AG04450 (cell line): ENCODE measurements at regions not wholly inside any gene's neighbourhood (a gene's known extent, or its start where the extent isn't known, plus 50 kb on each side); places are given as distances from the start of the nearest gene placed in this dataset.

Source experiments
- CTCF ChIA-PET: fragments of 300-600, 350-600 bp; formaldehyde crosslinking; extraction: SDS; loops from one replicate; lab custom pipeline; 2022; ENCODE audit warnings: antibody characterized with exemption, inconsistent platforms; lab: Charles Lee
- POLR2A ChIA-PET: fragments of 350-600 bp; formaldehyde crosslinking; extraction: SDS; loops from one replicate; lab custom pipeline; 2021; ENCODE audit warnings: antibody characterized with exemption, inconsistent platforms; lab: Yijun Ruan, JAX
- DNase-seq: peaks from one replicate; pipeline ENCODE4 v3.0.0-alpha.2; 2011; ENCODE audit warnings: low read depth, low spot score
- H3K27ac ChIP-seq: one replicate; pipeline ENCODE4 v1.5.1; 2012; ENCODE audit warnings: low read depth, low read length, control low read depth
- H3K27me3 ChIP-seq: one replicate; pipeline ENCODE4 v1.6.0; 2012; ENCODE audit warnings: low read length; ENCODE audit not compliant: control insufficient read depth, insufficient read depth
- H3K4me3 ChIP-seq: 2 replicates; pipeline ENCODE4 v1.5.1; 2011; ENCODE audit warnings: mild to moderate bottlenecking, low read depth, low read length, control low read depth
- H3K9me3 ChIP-seq: 2 replicates; pipeline ENCODE4 v1.5.1; 2012; ENCODE audit warnings: low read length; ENCODE audit not compliant: control insufficient read depth, insufficient read depth
- CTCF ChIP-seq: IDR thresholded peaks from 2 replicates; pipeline ENCODE4 v1.5.1; 2011; ENCODE audit warnings: low read depth, low read length, control low read depth, inconsistent platforms

- Histone ChIP-seq H3K4me3 (no peak overlapping the region), H3K9me3 (no peaks in the 10 kb centered on the region), H3K27me3 (no peaks in the 10 kb centered on the region), H3K27ac (no peak overlapping the region)
- CTCF ChIA-PET, result interaction anchor here (1.5 kb wide), 1 partner anchor 17 kb away, joined by 3 read pairs; no protein-coding TSS in a partner anchor
- POLR2A ChIA-PET, result no interaction called here
- DNase-seq, result no peak
- no peak for TF ChIP-seq CTCF
Observed at GRCh38 chr6:95185874-95186273, 391.5 kb upstream of the MANEA start.

- H3K4me3 ChIP-seq, result no peak overlapping the region
- no peaks in the 10 kb centered on the region for H3K9me3 ChIP-seq
- H3K27ac ChIP-seq, result no peak overlapping the region
- POLR2A ChIA-PET, result no interaction called here
- DNase-seq, result no peak
- no peak for TF ChIP-seq CTCF
- CTCF ChIA-PET, result interaction anchor here (1.5 kb wide), 1 partner anchor 16 kb away, joined by 3 read pairs; no protein-coding TSS in a partner anchor
- H3K27me3 ChIP-seq, result no peaks in the 10 kb centered on the region
Observed at GRCh38 chr6:95186710-95187109, 390.6 kb upstream of the MANEA start.

- TF ChIP-seq CTCF, result no peak
- H3K27me3 ChIP-seq, result no peaks in the 10 kb centered on the region
- no peaks in the 10 kb centered on the region for H3K9me3 ChIP-seq
- POLR2A ChIA-PET, result no interaction called here
- H3K27ac ChIP-seq, result no peak overlapping the region
- no peak for DNase-seq
- CTCF ChIA-PET, result no interaction called here
- no peak overlapping the region for H3K4me3 ChIP-seq
Observed at GRCh38 chr6:95197590-95197989, 379.7 kb upstream of the MANEA start.

- ChIA-PET POLR2A (no interaction called here), CTCF (interaction anchor here (0.6 to 3.5 kb wide), 21 partner anchors 10 to 1320 kb away, joined by 3 to 25 read pairs (median 5); no protein-coding TSS in a partner anchor)
- H3K4me3 ChIP-seq, result no peak overlapping the region
- no peak overlapping the region for H3K27ac ChIP-seq
- peak; percentile 4 for DNase-seq
- no peaks in the 10 kb centered on the region for H3K27me3 ChIP-seq
- H3K9me3 ChIP-seq, result no peaks in the 10 kb centered on the region
- TF ChIP-seq CTCF, result peak; percentile 66
Observed at GRCh38 chr6:95203153-95203754, 374.1 kb upstream of the MANEA start.

- H3K4me3 ChIP-seq, result no peak overlapping the region
- ChIA-PET CTCF (interaction anchor here (0.6 to 3.5 kb wide), 2 partner anchors 44 to 77 kb away, joined by 3 to 25 read pairs; no protein-coding TSS in a partner anchor), POLR2A (no interaction called here)
- no peak for DNase-seq
- no peak overlapping the region for H3K27ac ChIP-seq
- no peaks in the 10 kb centered on the region for H3K9me3 ChIP-seq
- no peak for TF ChIP-seq CTCF
- H3K27me3 ChIP-seq, result no peaks in the 10 kb centered on the region
Observed at GRCh38 chr6:95204178-95204577, 373.2 kb upstream of the MANEA start.
